ENCODE measurements at regions not wholly inside any gene's neighbourhood (a gene's known extent, or its start where the extent isn't known, plus 50 kb on each side); places are given as distances from the start of the nearest gene placed in this dataset.

DNA sequence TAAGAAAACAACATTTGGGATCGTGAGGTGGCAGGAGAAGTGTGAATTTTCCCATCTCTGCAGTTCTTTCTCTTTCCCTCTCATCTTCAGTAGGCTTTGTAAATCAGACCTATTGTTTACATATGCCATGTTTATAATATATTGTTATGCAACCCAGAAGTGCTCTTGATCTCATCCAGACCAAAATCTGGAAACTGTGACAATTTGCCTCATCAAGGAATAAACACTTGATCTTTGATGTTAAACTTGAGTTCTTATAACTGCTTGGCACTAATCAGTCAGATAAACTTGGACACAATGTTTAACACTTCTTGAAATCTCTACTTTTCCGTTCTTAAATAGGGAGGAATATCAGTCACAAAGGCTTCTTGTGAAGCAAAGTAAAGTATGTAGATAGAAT, 384.7 kb downstream of the DMRT2 start:
- DNase-seq, result no peak

DNA sequence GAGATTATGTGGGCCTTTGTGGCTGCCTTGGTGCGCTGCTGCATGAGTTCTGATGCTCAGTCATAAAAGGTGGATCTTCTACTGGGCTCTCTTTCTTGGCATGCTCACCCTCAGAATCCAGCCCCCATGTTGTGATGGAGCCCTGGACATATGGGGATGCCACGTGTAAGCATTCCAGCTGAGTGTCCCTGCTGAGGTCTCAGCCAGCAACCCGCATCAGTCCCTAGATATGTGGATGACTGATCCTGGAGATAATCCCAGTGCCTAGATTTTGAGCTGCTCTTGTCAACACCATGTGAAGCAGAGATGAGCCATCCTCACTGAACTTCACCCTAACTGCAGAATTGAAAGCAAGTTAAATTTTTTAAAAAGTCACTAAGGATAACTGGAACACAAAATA, 390.1 kb downstream of the DMRT2 start:
- DNase-seq, result no peak

DNA sequence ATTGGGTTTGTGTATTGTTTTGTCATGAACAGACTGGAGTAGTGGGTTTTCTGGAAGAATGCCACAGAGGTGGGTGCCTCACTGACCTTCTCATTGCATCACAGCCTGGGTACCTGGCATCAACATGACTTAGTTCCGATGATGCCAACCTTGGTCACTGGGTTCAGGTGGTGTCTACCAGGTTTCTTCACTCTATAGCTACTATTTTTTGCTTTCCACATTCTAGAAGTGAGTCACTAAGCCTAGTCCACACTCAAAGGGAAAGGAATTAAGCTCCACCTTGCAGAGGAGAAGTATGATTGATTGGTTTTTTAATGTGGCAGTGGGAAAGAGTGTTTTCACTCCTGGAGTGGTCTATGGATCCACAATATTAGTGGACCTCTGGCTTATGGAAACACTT, 391.9 kb downstream of the DMRT2 start:
- DNase-seq, result no peak

DNA sequence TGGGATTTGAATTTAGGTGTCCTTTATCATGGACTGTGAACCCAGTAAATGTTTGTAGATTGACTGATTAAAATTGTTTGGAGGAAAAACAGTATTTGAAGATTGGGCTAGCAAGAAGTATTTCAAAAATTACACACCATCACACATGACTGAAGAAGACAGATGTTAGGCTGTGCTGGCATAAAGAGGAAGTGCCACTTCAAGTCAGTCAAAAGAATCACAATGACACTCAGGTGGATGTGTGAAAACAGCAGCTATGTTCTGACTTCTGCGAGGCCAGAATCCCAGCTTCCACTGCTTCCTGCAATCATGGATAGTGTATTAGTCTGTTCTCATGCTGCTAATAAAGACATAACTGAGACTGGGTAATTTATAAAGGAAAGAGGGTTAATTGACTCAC, 393.3 kb downstream of the DMRT2 start:
- DNase-seq, result no peak

DNA sequence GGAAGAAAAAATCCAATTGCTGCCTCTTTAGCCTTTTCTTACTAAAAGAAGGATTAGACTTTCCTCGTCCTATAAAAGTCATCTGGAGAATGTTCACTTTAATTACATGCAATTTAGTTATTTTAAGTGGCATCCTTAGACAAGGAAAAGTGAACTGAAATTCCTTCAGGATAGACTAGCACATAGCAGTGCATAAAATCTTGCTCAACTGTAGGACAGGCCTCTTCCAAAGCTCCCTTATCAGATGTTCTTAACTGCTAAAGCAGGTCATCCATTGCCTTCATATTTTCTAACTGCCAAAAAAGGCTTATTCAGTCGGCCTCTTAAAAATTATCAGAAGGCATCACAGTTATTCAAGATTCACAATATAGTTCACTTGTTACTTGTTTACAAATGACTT, 396.5 kb downstream of the DMRT2 start:
- no peak for DNase-seq

DNA sequence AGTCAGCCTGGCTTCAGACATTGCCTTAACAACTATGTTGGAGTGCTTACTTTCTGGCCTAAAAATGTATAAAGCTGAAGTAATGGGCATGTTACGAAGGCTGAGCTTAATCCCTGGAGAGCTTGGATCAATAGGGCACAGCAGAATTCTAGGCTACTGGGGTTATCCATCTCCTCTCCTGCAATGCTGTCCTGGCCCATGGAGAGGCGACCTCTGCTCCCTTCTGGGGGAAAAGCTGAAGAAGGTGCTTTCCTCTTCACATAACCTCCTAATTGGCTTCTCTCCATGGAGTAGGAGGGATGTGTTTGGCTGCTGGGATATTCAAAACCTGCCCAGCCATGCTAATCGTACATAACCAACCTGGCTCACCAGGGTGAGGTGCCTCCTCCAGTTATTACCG, 403.5 kb downstream of the DMRT2 start:
- DNase-seq, result no peak

DNA sequence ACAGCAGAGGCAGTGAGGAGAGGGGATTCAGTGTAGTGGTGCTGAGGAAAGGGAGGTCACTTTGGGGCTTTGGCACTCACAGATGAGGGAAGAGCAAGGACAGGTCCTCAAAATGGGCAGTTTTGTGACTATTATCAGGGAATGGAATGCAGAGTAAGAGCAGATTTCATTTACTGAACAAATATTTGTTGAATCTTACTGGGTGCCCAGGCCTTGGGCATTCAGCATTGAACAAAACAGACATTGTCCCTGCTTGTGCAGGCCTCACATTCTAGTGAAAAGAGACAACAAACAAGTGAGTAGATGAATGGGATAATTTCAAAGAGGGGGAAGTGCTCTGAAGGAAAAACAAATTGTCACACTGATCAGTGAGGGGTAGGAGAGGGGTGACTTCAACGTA, 404.1 kb downstream of the DMRT2 start:
- DNase-seq, result no peak

DNA sequence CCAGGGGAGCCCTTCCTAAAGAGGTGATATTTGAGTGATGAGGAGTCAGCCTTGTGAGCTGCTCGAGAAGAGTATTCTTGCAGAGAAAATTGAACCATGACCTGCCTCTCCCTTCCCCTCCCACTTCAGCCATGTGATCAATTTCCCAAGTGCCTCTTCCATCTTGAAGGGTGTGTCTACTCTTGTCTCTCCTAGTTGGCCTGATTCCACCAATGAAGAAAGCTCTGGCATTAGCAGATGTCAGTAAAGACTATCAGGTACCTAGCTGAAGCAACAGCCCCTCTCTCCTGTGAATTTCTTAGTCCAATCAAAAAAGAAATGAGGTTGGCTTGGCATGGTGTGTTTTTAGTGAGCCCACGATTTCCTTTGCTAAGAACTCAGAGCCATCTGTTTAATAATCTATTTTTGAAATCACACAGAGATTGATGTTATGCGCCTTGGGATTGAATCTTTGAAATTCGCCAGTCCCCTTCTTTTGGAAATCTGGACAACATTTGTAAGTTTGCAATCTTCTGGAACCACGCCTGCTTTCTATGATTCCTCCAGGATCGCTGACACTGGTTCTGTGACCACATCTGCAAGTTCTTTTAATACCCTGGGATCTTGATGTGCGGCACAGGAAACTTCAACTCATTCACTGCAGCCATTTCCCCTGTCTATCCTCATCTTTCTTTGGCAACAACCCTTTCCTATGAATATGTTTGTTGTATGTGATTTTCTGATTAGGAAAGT, 404.6 kb downstream of the DMRT2 start:
- DNase-seq, result no peak

DNA sequence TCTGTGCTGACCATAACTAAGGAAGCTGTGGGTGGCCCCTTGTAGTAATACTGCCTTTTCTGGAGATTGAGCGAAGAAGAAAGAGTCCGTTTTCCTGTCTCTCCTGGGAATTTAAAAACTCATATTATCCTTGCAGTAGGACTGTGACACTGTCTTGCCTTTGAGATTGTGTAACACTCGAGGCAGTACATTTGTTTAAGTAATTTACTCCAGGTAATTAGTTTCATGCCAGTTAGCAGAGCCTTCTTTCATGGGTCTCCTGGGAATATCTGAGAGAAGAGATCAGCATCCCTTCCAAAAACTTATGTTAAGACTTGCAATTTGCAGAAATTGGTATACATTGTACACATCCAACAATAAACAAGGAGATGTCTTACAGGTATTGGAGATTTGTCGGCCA, 405.6 kb downstream of the DMRT2 start:
- no peak for DNase-seq

DNA sequence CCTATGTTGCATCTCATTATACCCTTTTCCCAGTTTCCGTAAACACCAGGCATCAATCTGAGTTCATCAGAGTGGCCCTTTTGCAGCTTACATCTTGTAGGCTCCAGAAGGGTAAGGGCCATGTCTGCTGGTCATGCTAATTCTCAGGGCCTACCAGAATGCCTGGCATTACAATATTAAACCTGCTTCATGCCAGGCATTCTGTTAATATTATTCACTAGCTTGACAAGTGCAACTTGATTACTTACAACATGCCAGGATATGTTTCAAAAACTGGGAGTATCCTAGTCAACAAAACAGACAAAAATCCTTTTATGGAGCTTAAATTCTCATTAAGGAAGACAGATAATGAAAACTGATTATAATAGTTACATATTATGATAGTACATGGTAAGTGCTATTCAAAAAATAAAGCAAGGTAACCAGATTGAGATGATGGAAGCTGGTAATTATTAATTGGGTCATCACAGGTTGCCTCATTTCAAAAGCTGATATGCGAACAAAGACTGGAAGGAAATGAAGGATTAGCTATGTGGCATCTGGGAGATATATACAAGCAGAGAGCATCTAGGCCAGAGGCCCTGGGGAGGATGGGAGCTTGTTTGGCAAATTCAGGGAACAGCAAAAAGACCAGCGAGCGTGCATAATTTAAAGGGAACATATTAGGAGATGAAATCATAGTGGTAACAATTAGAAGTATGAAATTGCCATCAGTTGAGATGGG, 406.3 kb downstream of the DMRT2 start:
- DNase-seq, result no peak

DNA sequence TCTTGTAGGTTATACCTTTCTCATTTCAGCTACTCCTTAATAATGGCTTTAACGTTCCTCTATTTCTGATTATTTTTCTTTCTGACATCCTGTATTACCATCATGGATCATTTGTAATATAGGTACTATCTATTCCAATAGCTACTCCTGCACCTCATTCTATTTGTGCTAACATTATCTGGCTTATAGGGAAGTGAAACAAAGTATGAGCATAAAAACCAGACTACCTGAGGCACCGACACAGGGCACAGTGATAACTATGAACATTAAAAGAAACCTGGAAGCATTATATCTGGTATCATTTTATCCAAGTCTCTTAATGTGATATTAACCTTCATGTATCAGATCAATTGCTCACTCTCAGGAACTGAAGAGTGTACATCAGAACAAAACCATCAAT, 407.3 kb downstream of the DMRT2 start:
- no peak for DNase-seq

DNA sequence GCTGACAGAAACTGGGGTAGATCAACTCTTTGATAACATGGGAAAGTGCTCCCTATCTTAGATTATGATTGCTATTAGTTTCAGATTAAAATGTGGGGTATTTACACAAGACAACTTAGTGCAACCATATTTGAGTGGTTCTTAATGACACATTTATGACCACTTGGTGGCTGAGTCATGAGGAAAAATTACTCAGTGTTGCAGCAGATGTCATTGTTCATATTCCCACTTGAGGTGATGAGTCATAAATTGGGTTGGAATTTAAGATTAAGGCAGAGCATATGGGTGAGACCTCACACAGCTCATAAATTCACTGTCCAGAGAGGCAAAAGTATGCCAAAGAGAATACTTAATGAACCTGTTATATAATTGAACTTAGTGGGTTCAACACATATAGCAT, 408.3 kb downstream of the DMRT2 start:
- DNase-seq, result peak; percentile 26 to 76 (median 53)

DNA sequence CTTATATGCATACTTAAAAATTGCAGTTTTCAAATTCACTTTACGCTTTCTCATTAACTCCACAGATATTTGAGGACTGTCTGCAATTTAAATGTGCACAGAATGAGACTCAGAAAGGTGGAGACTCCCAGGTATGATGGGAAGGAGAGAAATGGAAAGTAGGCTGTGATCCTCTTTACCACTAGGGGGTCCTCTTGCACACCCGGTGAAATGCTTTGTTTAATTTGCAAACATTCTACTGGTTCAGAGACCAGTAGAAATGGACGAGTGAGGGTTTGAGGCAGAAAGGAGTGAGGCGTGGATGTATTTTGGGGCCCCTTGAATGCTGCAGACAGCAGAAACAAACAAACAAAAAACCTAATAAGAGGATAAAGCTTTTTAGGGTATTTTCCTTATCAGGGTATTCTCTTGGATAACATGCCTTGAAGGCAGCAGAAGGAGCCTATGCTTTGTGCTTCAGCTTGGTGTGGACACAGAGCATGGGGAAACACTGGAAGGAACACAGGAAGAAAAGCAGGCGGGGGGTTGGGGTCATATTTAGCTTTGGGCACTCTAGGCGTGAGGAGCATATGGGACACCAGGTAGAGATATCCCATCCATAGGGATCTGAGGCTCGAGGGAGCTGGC, 410.1 kb downstream of the DMRT2 start:
- DNase-seq, result peak in 2 of 3 donors; percentile 2 to 13

DNA sequence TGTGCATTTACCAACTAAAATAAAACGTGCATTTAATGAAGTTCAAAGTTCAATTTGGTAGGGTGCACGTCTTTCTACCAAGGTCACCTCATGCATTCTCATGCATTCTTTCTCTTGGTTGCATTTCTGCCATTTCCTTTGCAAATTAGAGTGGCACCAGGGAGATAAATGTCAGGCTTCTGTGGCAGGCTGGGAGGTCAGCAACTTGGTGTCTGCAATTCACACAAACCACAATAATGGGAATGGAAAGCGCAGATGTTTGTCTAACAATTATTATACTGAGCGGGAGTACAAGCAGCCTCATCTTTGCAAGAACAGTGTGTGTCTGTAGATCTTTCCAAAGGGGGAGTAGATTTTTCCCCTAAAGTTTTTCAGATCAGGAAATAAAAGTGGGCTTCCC, 411.7 kb downstream of the DMRT2 start:
- DNase-seq, result no peak

DNA sequence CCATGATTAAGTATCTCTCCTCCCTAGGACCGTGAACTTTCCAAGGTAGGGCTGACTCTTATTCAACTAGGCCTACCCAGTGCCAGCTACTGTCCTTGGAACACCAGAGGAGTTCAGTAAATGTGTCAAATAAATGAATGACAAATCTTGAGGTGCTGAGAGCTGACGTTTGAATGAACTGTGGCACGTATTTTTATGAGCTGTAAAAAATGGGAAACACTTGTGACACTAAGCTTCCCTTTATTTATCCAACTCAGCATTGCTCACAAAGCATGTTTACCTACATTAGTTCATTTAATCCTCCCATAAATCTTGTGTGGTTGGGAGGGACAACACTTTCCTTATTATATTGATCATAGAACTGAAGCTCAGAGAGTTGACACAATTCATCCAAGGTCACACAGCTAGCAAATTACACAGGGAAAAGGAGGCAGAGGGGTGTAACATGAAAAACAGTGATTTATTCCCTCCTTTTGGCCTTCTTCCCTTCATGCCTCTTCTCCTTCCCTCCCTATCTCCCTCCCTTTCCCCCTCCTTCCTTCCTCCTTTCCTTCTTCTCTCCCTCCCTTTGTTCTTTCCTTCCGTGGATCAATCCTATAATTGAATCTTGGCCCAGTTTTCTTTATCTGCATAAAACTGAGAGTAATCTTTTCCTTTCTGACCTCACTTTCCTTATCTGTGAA, 412.6 kb downstream of the DMRT2 start:
- no peak for DNase-seq

DNA sequence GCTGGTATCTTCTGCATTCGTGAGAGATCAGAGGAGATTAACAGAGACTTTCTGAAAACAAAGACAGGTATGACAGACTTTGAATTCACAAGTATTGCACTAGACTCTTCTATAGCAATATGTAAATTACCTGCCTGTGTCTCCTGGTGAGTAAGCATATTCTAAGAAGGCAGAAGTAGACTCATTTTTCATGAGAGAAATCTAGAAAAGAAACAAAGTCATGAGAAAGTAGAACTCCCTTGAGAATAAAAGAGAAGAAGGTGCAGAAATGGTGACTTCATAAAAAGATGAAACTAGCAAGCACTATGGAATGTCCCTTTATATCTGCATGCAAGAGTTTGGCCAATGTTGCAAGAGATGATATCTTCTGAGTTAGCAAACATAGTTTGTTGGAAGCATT, 419.8 kb downstream of the DMRT2 start:
- DNase-seq, result no peak

DNA sequence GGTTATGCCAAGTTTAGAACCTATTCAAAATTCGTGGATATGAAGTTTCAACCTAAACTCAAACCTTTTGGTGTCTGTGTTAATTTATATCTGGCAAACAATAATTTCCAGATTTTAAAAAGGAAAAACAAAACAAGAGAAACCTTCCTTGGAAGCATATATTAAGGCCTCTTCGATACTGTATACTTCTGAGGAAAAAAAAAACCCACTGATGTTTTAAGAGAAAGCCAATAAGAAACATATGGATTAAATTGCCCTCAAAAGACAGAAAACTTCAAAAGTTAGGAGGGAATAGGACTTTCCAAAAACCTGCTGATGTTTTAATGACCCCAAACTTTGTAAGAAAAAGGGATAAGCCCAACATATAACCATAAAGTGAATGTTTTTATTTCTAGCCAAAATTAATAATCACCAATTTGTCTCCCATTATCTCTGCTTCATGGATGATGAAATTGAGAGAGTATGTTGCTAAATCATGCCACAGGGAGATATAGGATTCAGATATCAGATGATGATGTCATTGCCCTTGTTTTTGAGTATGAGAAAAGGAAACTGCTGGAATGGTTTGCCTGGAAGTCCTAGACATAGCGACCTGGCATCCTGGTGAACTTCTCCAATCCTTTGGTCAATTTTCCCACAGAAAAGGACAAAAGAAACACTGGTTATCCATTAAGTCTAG, 423.9 kb downstream of the DMRT2 start:
- no peak for DNase-seq

DNA sequence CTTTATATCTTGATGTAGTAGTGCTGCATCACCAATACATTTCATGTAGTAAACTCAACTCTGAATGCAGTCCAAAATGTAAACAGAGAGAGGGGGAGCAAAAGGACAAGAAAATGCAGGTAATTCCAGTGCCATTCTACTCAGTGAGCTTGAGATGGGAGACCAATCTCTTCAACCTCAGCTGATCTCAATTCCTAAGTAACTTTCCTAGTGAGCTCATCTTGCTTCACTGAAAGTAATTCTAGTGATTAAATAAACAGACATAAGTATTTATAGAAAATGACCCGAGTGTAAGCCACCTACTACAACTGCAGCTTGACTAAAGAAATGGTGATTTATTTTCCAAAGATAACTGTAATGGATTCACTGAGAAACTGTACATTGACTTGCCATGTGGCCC, 424.5 kb downstream of the DMRT2 start:
- DNase-seq, result no peak

DNA sequence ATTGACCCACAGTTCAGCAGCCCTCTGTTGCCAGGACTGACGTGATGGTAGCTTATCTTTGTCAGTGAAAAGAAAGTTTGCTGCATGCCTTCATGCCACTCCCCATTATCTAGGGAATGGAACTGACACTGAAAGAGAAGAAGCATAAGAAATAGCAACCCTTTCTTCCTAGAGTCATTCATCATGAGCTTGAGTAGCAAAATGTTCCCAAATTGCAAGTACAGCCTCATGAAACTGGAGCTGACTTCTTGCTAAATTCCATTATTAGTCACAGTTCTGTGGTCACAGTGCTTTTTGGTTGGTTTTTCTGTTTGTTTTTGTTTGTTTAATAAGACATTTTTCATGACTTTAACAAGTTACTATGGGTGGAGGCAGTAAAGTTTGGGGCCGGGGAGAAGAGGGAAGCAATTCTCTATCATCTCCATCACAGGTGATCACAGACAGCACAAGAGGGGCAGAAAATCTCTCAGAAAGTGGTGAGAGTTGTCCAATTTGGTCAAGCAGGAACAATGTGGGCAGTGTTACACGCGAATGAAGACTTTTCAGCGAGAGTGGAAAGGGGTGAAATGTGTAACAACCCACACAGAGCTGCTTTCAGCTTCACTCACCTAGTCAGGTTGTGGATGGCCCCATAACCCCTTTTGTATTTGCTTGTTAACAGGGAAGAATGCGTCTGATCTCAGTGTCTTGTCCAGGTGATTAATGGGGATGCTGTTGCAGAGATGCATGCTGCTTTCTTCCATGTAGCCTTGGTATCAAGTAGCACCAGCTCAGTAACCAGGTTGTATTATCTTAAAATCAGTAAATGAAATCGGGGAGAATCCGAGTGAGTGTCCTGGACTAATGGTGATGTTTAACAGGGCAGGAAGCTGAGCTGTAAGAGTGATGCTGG, 440.4 kb downstream of the DMRT2 start:
- DNase-seq, result peak in 1 of 3 donors; percentile 17

DNA sequence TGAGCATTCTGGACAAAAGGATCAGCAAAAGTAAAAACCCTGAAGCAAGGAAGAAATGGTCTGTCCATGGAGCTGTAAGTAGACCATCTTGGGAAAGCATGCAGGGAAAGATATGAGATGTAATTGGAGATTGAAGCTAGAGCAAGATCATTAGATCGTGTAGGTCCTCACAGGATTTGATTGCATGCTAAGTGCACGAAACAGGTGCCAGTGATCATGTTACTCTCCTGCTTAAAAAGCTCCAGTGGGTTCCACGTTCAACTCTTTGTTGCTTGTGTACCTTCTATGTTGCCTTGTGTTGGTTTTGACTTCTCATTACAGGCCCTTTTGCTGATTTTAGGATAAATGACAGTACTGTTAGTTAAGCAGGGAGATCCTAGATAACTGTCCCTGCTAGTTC, 442.0 kb downstream of the DMRT2 start:
- peak in 1 of 3 donors; percentile 12 for DNase-seq

DNA sequence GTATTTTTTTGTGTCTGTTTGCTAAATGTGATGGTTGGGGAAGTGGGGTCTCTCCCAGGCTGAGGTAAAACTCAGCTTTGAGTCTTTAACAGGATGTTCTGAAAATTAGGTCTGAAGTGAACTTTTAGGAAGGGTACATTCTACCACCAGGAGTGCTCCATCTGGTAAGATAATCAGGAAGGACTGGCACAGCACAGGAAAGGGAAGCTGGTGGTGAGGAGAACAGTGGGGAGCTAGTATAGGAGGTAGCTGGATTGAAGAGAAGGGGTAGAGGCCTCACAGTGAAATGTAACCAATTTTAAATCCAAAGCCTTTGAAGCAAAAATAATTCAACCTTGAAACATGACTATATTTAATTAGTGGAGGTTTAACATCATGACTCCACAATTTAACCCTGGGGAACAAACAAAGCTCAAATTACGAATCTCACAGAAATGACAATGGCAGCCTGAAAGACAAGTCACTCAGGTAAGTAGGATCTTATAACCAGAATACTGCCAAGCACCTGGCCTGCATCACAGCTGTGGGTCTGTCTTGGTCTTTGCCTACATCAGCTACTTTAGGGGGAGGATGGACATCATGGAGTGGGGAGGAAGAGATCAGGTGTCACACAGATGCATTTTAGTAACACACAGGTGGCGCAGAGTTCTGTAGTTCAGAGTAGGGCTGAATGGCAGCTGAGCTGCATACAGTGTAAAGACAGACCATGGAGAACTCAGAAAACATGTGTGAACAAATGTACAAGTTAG, 445.3 kb downstream of the DMRT2 start:
- peak in 1 of 3 donors; percentile 5 for DNase-seq

All from suppressor macrophage treated with lipopolysaccharide for 1 hour (primary cell).